ENCODE measurements at regions not wholly inside any gene's neighbourhood (a gene's known extent, or its start where the extent isn't known, plus 50 kb on each side); places are given as distances from the start of the nearest gene placed in this dataset.

DNA sequence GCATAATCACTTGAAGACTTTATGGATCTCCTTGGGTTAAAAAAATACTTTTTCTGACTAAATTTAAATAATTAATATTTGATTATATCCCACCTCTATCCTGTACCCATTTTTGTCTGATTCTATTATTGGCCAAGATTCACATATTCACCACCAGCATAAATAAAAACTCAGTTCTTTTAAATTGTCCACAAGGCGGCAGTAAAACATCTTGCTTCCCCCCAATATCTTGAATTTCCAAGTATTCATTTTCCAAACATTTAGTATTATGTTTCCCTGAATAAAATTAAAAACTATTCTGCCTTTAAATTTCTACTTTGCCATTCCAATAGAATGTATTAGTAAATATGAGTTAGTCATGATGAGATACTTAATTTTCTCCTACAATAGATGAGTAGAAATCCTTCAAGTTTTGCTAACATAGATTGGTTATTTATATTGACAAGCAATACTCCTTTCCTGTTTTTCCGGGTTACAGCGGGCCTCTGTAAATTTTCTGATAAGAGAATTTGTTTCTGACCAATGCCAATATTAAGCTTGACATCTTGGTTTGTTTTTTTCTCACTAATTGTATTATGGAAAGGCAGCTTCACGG is 218.7 kb upstream of the MDFIC2 start:
- Histone ChIP-seq H3K27me3 (replicated peaks; ENCODE audit: control insufficient read depth, insufficient read depth, low read length) (no peaks in the 10 kb centered on the region), H3K36me3 (ENCODE audit: control insufficient read depth, insufficient read depth, low read length, severe bottlenecking) (no peaks in the 10 kb centered on the region), H3K9ac (ENCODE audit: low read length) (no peak overlapping the region), H3K9me3 (ENCODE audit: control insufficient read depth, low read length) (no peaks in the 10 kb centered on the region), H3K4me3 (ENCODE audit: low read length) (no peak overlapping the region), H3K4me1 (ENCODE audit: control insufficient read depth, insufficient read depth, low read length) (no peaks in the 10 kb centered on the region)
- peak; percentile 68 for DNase-seq (ENCODE audit: low read depth)

- Histone ChIP-seq H3K9me3 (ENCODE audit: control insufficient read depth, low read length) (no peaks in the 10 kb centered on the region), H3K4me3 (ENCODE audit: low read length) (no peak overlapping the region)
- DNase-seq (ENCODE audit: low read depth) = no peak
Measured at GRCh38 chr3:70530626-70531025, 218.2 kb upstream of the MDFIC2 start.

DNA sequence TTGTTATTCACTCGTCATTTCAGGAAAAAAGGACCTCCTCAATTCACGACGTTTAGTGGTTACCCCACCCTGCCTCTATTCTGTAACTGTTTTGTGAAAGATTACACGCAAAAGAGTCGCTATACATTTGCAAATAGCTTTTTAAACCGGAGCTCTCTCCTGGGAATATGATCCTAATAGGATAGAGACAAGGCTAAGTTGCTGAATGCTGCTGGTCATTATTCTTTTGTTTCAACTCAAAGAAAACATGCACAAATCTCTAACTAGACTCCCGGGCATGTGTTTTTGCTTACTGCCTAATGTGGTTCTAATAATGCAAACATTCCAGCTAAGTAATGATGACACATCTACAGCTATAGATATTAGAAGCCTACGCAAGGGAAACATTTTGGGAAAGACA is 214.6 kb upstream of the MDFIC2 start:
- no peak overlapping the region for H3K4me3 ChIP-seq (ENCODE audit: low read length)
- H3K4me1 ChIP-seq (ENCODE audit: control insufficient read depth, insufficient read depth, low read length) = no peaks in the 10 kb centered on the region
- H3K27me3 ChIP-seq (replicated peaks; ENCODE audit: control insufficient read depth, insufficient read depth, low read length) = no peaks in the 10 kb centered on the region
- no peak overlapping the region for H3K9ac ChIP-seq (ENCODE audit: low read length)
- no peaks in the 10 kb centered on the region for H3K9me3 ChIP-seq (ENCODE audit: control insufficient read depth, low read length)
- no peaks in the 10 kb centered on the region for H3K36me3 ChIP-seq (ENCODE audit: control insufficient read depth, insufficient read depth, low read length, severe bottlenecking)
- peak; percentile 43 for DNase-seq (ENCODE audit: low read depth)

More at GRCh38 chr3:70530626-70531025, 218.2 kb upstream of the MDFIC2 start:
- H3K9ac ChIP-seq (ENCODE audit: low read length) = no peak overlapping the region
- H3K27me3 ChIP-seq (replicated peaks; ENCODE audit: control insufficient read depth, insufficient read depth, low read length) = no peaks in the 10 kb centered on the region
- no peaks in the 10 kb centered on the region for H3K36me3 ChIP-seq (ENCODE audit: control insufficient read depth, insufficient read depth, low read length, severe bottlenecking)
- no peaks in the 10 kb centered on the region for H3K4me1 ChIP-seq (ENCODE audit: control insufficient read depth, insufficient read depth, low read length)

DNA sequence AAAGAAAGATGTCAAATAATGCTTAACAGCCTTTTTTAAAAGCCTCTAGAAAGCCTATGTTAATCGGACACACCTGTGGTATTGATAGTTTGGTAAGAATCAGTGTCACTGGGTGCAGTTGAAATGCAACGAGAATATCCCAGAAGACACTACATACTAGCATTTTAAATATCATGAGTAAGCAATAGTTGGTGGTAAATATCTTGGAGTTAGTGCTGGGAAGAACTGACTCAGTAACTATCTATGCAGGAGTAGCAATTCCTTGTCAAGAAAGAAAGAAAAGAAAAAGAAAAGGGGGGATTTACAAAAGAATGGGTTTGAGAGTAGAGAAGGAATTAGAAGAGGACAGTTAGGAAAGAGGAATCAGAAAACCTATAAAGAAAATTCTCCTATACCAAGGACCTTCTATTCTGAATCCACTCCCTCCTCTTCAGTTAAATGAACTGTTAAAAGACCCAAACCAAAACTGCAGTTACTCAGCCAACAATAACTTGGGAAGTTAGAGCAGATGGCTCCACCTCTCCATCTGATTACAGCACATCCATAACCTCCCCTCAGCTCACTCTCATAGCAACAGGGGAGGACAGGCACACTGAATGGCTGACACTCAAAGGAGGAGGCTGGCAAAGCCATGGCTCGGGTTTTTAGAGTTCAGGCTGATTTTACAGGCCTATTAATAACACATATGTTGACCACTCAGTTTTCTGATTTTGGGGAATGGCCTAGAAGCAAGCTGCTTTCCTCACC is 207.6 kb upstream of the MDFIC2 start:
- Histone ChIP-seq H3K9me3 (ENCODE audit: control insufficient read depth, low read length) (no peaks in the 10 kb centered on the region), H3K36me3 (ENCODE audit: control insufficient read depth, insufficient read depth, low read length, severe bottlenecking) (no peaks in the 10 kb centered on the region), H3K4me1 (ENCODE audit: control insufficient read depth, insufficient read depth, low read length) (peaks cover 6% of the 10 kb centered on the region), H3K4me3 (ENCODE audit: low read length) (no peak overlapping the region), H3K9ac (ENCODE audit: low read length) (no peak overlapping the region), H3K27me3 (replicated peaks; ENCODE audit: control insufficient read depth, insufficient read depth, low read length) (peaks cover 3% of the 10 kb centered on the region)
- DNase-seq (ENCODE audit: low read depth) = peak; percentile 11

DNA sequence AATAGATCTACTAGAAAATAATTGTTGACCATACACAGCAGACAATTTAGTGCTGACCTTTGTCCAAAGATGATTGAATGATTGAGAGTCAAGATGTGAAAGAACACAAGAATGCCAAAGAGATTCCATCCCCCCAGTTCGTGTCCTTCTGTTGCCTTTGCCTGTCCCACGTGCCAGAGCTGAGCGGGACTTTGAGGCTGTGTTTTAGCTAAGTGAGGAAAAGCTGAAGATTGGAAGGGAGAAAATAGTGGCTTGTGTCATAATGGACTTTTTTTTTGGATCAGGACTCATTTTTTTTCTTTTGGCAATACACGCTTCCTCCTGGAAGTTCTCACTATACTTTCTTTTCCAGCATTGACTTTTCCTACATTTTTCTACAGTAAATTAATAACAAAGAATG is 206.6 kb upstream of the MDFIC2 start:
- Histone ChIP-seq H3K9me3 (ENCODE audit: control insufficient read depth, low read length) (no peaks in the 10 kb centered on the region), H3K4me1 (ENCODE audit: control insufficient read depth, insufficient read depth, low read length) (peaks cover 6% of the 10 kb centered on the region), H3K4me3 (ENCODE audit: low read length) (no peak overlapping the region), H3K27me3 (replicated peaks; ENCODE audit: control insufficient read depth, insufficient read depth, low read length) (peaks cover 3% of the 10 kb centered on the region), H3K9ac (ENCODE audit: low read length) (no peak overlapping the region), H3K36me3 (ENCODE audit: control insufficient read depth, insufficient read depth, low read length, severe bottlenecking) (no peaks in the 10 kb centered on the region)
- DNase-seq (ENCODE audit: low read depth) = no peak

- H3K4me1 ChIP-seq (ENCODE audit: control insufficient read depth, insufficient read depth, low read length) = peaks cover 6% of the 10 kb centered on the region
- no peak overlapping the region for H3K9ac ChIP-seq (ENCODE audit: low read length)
- no peaks in the 10 kb centered on the region for H3K9me3 ChIP-seq (ENCODE audit: control insufficient read depth, low read length)
- peaks cover 3% of the 10 kb centered on the region for H3K27me3 ChIP-seq (replicated peaks; ENCODE audit: control insufficient read depth, insufficient read depth, low read length)
- no peak for DNase-seq (ENCODE audit: low read depth)
- no peaks in the 10 kb centered on the region for H3K36me3 ChIP-seq (ENCODE audit: control insufficient read depth, insufficient read depth, low read length, severe bottlenecking)
- H3K4me3 ChIP-seq (ENCODE audit: low read length) = no peak overlapping the region
Measured at GRCh38 chr3:70518356-70518755, 205.9 kb upstream of the MDFIC2 start.

DNA sequence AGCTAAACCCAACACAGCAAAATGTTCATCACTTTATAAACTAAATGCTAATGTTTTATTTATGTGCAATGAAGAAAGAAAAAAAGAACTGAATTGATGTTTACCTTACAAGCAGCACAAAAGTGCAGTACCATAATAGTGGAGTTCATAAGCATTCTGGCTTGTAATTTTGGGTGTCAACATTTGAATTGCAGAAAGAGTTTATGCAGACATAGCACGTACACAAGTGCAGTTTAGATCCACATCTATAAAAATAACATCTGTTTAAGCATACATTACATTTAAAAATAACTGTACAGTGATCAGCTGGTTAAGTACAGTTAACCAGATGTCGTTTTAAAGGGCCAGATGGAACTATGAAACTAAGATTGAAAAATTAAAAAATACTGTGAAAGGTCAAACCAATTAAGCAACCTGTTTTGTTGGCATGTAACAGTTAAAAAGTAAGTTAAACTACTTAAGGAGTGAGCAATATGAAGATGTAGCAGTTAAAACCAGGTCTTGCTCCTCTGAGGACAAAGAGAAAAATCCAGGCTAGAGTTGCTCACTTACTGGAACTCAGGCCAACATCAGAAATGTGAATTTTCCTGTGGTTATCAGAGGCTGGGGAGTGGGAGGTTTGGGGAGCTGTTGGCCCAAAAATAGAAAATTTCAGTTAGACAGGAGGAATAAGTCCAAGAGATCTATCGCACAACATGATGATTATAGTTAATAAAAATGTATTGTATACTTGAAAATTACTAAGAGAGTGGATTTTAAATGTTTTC is 204.9 kb upstream of the MDFIC2 start:
- Histone ChIP-seq H3K36me3 (ENCODE audit: control insufficient read depth, insufficient read depth, low read length, severe bottlenecking) (no peaks in the 10 kb centered on the region), H3K4me3 (ENCODE audit: low read length) (no peak overlapping the region), H3K9me3 (ENCODE audit: control insufficient read depth, low read length) (no peaks in the 10 kb centered on the region), H3K27me3 (replicated peaks; ENCODE audit: control insufficient read depth, insufficient read depth, low read length) (peaks cover 3% of the 10 kb centered on the region), H3K4me1 (ENCODE audit: control insufficient read depth, insufficient read depth, low read length) (peaks cover 6% of the 10 kb centered on the region), H3K9ac (ENCODE audit: low read length) (no peak overlapping the region)
- no peak for DNase-seq (ENCODE audit: low read depth)

DNA sequence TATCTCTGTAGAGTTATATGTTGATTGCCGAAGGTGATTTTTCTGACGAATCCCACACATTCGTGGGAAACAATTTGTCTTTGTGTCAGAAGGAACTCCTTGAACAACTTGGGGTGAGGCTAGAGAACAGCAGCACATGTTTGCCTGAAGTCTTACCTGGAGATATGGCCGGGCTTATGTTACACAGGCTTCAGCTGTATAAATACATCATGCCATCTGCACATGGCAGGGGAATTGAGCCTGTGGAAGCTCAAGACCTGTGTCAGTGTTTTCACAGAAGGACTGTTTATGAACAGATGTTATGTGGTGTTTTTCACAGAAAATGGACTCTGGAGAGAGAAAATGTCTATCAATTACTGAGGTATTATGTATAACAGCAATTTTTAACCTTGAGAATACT is 203.6 kb upstream of the MDFIC2 start:
- peaks cover 6% of the 10 kb centered on the region for H3K4me1 ChIP-seq (ENCODE audit: control insufficient read depth, insufficient read depth, low read length)
- peaks cover 3% of the 10 kb centered on the region for H3K27me3 ChIP-seq (replicated peaks; ENCODE audit: control insufficient read depth, insufficient read depth, low read length)
- H3K36me3 ChIP-seq (ENCODE audit: control insufficient read depth, insufficient read depth, low read length, severe bottlenecking) = no peaks in the 10 kb centered on the region
- H3K9me3 ChIP-seq (ENCODE audit: control insufficient read depth, low read length) = no peaks in the 10 kb centered on the region
- H3K9ac ChIP-seq (ENCODE audit: low read length) = no peak overlapping the region
- DNase-seq (ENCODE audit: low read depth) = no peak
- no peak overlapping the region for H3K4me3 ChIP-seq (ENCODE audit: low read length)

GRCh38 chr3:70507486-70507885 is 195.0 kb upstream of the MDFIC2 start:
- no peak for DNase-seq (ENCODE audit: low read depth)
- peaks cover 4% of the 10 kb centered on the region for H3K4me1 ChIP-seq (ENCODE audit: control insufficient read depth, insufficient read depth, low read length)
- H3K9ac ChIP-seq (ENCODE audit: low read length) = no peak overlapping the region
- no peak overlapping the region for H3K4me3 ChIP-seq (ENCODE audit: low read length)
- H3K9me3 ChIP-seq (ENCODE audit: control insufficient read depth, low read length) = no peaks in the 10 kb centered on the region
- no peaks in the 10 kb centered on the region for H3K36me3 ChIP-seq (ENCODE audit: control insufficient read depth, insufficient read depth, low read length, severe bottlenecking)
- no peaks in the 10 kb centered on the region for H3K27me3 ChIP-seq (replicated peaks; ENCODE audit: control insufficient read depth, insufficient read depth, low read length)

GRCh38 chr3:70506775-70507174 is 194.3 kb upstream of the MDFIC2 start:
- no peak overlapping the region for H3K9ac ChIP-seq (ENCODE audit: low read length)
- DNase-seq (ENCODE audit: low read depth) = no peak
- H3K36me3 ChIP-seq (ENCODE audit: control insufficient read depth, insufficient read depth, low read length, severe bottlenecking) = no peaks in the 10 kb centered on the region
- H3K9me3 ChIP-seq (ENCODE audit: control insufficient read depth, low read length) = no peaks in the 10 kb centered on the region
- H3K27me3 ChIP-seq (replicated peaks; ENCODE audit: control insufficient read depth, insufficient read depth, low read length) = no peaks in the 10 kb centered on the region
- peaks cover 4% of the 10 kb centered on the region for H3K4me1 ChIP-seq (ENCODE audit: control insufficient read depth, insufficient read depth, low read length)
- H3K4me3 ChIP-seq (ENCODE audit: low read length) = no peak overlapping the region

DNA sequence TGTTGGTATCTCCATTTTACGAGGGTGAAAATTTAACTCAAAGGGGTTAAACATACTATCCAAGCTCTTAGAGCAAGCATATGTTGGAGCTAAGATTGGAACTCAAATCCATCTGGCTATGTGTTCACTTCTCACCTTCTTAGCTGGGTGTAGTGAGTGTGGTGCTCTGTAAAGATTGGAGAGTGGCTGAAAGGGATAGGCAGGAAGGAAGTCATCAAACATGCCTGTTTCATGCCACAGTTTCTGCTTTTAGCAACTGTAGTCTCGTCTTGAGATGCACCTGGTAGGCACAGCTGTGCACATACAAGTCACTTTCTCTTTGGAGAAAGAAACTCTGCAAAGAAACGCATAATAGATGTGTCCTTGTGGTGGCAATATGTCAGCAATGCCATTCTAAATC is 189.1 kb upstream of the MDFIC2 start:
- Histone ChIP-seq H3K36me3 (ENCODE audit: control insufficient read depth, insufficient read depth, low read length, severe bottlenecking) (no peaks in the 10 kb centered on the region), H3K4me1 (ENCODE audit: control insufficient read depth, insufficient read depth, low read length) (no peaks in the 10 kb centered on the region), H3K4me3 (ENCODE audit: low read length) (no peak overlapping the region), H3K27me3 (replicated peaks; ENCODE audit: control insufficient read depth, insufficient read depth, low read length) (no peaks in the 10 kb centered on the region), H3K9me3 (ENCODE audit: control insufficient read depth, low read length) (peaks cover 2% of the 10 kb centered on the region), H3K9ac (ENCODE audit: low read length) (no peak overlapping the region)
- DNase-seq (ENCODE audit: low read depth) = no peak

Measured in adipocyte (in vitro differentiated cells).